ENCODE measurements at regions not wholly inside any gene's neighbourhood (a gene's known extent, or its start where the extent isn't known, plus 50 kb on each side); places are given as distances from the start of the nearest gene placed in this dataset.

DNA sequence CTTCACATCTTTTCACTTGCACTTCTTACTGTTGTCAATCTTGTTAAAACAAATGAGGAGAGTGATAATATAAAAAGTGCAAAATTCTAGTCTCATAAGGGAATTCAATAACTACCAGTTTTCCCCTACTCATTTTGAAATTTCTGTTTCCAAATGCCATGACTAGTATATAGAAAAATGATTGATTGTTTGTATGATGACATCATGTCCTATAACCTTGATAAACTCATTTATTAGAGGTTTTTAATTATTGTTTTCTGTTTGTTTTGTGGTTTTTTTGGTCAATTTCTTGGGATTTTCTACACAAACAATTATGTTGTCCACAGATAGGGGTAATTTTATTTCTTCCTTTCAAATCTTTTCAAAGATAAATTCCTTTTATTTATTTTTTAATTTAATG lies 559.1 kb downstream of the TLL1 start:
- TF ChIP-seq, protein P1, sequence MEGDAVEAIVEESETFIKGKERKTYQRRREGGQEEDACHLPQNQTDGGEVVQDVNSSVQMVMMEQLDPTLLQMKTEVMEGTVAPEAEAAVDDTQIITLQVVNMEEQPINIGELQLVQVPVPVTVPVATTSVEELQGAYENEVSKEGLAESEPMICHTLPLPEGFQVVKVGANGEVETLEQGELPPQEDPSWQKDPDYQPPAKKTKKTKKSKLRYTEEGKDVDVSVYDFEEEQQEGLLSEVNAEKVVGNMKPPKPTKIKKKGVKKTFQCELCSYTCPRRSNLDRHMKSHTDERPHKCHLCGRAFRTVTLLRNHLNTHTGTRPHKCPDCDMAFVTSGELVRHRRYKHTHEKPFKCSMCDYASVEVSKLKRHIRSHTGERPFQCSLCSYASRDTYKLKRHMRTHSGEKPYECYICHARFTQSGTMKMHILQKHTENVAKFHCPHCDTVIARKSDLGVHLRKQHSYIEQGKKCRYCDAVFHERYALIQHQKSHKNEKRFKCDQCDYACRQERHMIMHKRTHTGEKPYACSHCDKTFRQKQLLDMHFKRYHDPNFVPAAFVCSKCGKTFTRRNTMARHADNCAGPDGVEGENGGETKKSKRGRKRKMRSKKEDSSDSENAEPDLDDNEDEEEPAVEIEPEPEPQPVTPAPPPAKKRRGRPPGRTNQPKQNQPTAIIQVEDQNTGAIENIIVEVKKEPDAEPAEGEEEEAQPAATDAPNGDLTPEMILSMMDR (IDR thresholded peaks at IDR 0.05): no peak
- no peak for TF ChIP-seq POLR2AphosphoS5 (IDR thresholded peaks at IDR 0.05)

All from prostate gland (tissue), 2 donors.